WTC11 (cell line): ENCODE measurements at regions not wholly inside any gene's neighbourhood (a gene's known extent, or its start where the extent isn't known, plus 50 kb on each side); places are given as distances from the start of the nearest gene placed in this dataset.

ENCODE experiments used
- ATAC-seq: fragments of 200-7000 bp; cut with Tn5 transposase; 2 replicates; pipeline ENCODE4 v1.10.0; 2021; ENCODE audit warnings: mild to moderate bottlenecking, moderate library complexity
- CTCF ChIA-PET: fragments of 300-600 bp; sonication (Branson Sonifier 250); formaldehyde crosslinking; loops from one replicate; lab custom pipeline; 2021; ENCODE audit warnings: antibody characterized with exemption; lab: Charles Lee
- POLR2A ChIA-PET: fragments of 350-600 bp; sonication (Branson Sonifier 250); formaldehyde crosslinking; loops from one replicate; lab custom pipeline; 2021; ENCODE audit warnings: antibody characterized with exemption; lab: Charles Lee
- DNase-seq: peaks from one replicate; pipeline ENCODE4 v3.0.0; 2021; ENCODE audit warnings: low spot score
- H3K27ac Mint-ChIP-seq: 2 replicates; pipeline ENCODE4 v1.8.0; 2021; ENCODE audit warnings: mixed read lengths
- H3K27me3 Mint-ChIP-seq: 2 replicates; pipeline ENCODE4 v1.8.0; 2021; ENCODE audit warnings: low read depth, mild to moderate bottlenecking, moderate library complexity, mixed read lengths
- H3K36me3 Mint-ChIP-seq: 2 replicates; pipeline ENCODE4 v1.8.0; 2021; ENCODE audit warnings: mixed read lengths
- H3K4me1 Mint-ChIP-seq: 2 replicates; pipeline ENCODE4 v1.8.0; 2022; ENCODE audit warnings: mixed read lengths
- H3K4me3 Mint-ChIP-seq: 2 replicates; pipeline ENCODE4 v1.8.0; 2021; ENCODE audit warnings: mild to moderate bottlenecking, moderate library complexity, mixed read lengths
- H3K9me3 Mint-ChIP-seq: 2 replicates; pipeline ENCODE4 v1.8.0; 2021; ENCODE audit warnings: mixed read lengths
- FOXP4 ChIP-seq: sonication (generic); formaldehyde crosslinking; IDR thresholded peaks from 2 replicates; pipeline ENCODE4 v1.8.0; 2022; ENCODE audit warnings: mild to moderate bottlenecking, missing genetic modification reagents
- GRHL2 ChIP-seq: fragments of 250-450 bp; sonication (Bioruptor Pico); IDR thresholded peaks from 2 replicates; pipeline ENCODE4 v1.8.0; 2022; ENCODE audit warnings: mild to moderate bottlenecking, moderate library complexity; ENCODE audit not compliant: insufficient replicate concordance, severe bottlenecking
- JUN ChIP-seq: sonication (generic); formaldehyde crosslinking; IDR thresholded peaks from 2 replicates; pipeline ENCODE4 v1.8.0; 2023; ENCODE audit warnings: mild to moderate bottlenecking, missing genetic modification reagents
- PRRX2 ChIP-seq: fragments of 250-450 bp; sonication (Bioruptor Pico); IDR thresholded peaks from 2 replicates; pipeline ENCODE4 v1.8.0; 2021; ENCODE audit warnings: mild to moderate bottlenecking
- TP53 ChIP-seq: sonication (generic); formaldehyde crosslinking; IDR thresholded peaks from 2 replicates; pipeline ENCODE4 v1.8.1; 2023; ENCODE audit warnings: mild to moderate bottlenecking, missing genetic modification reagents
- ZBTB43 ChIP-seq: sonication (generic); formaldehyde crosslinking; IDR thresholded peaks from 2 replicates; pipeline ENCODE4 v1.8.1; 2023; ENCODE audit warnings: mild to moderate bottlenecking, missing genetic modification reagents
- TF ChIP-seq, protein P1 (sequence below): sonication (generic); formaldehyde crosslinking; IDR thresholded peaks from 2 replicates; pipeline ENCODE4 v1.8.1; 2022; ENCODE audit warnings: missing genetic modification reagents, borderline replicate concordance
- TF ChIP-seq, protein P2 (sequence below): fragments of 250-450 bp; sonication (Bioruptor Pico); IDR thresholded peaks from 2 replicates; pipeline ENCODE4 v1.9.0; 2021; ENCODE audit warnings: mild to moderate bottlenecking, borderline replicate concordance
- TF ChIP-seq, protein P3 (sequence below): fragments of 200-600 bp; IDR thresholded peaks from 2 replicates; pipeline ENCODE4 v1.8.0; 2022; ENCODE audit warnings: antibody characterized with exemption
- TF ChIP-seq, protein P4 (sequence below): sonication (generic); formaldehyde crosslinking; conservative IDR thresholded peaks from 2 replicates; pipeline ENCODE4 v1.8.1; 2023; ENCODE audit warnings: mild to moderate bottlenecking, low read depth, missing genetic modification reagents, moderate library complexity

DNA sequence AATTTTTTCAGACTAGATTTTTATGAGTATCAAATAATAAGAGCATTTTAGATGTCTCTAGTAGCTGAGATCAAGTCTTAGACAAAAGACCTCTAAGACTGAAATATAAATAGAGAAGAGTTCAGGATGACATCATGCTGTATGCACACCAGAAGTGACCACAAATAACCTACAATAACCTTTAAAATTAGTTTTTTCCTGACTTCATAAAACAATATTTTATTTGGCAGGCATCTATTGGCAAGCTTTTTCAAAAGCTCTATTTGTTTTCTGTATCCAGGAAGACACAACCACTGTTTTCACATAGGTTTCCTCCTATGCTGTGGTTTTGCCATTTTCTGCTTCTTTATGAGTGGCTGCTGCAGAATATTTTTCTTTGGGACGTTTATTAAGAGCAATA lies 359.1 kb downstream of the CRPPA start (continued):
- TF ChIP-seq, protein P1, sequence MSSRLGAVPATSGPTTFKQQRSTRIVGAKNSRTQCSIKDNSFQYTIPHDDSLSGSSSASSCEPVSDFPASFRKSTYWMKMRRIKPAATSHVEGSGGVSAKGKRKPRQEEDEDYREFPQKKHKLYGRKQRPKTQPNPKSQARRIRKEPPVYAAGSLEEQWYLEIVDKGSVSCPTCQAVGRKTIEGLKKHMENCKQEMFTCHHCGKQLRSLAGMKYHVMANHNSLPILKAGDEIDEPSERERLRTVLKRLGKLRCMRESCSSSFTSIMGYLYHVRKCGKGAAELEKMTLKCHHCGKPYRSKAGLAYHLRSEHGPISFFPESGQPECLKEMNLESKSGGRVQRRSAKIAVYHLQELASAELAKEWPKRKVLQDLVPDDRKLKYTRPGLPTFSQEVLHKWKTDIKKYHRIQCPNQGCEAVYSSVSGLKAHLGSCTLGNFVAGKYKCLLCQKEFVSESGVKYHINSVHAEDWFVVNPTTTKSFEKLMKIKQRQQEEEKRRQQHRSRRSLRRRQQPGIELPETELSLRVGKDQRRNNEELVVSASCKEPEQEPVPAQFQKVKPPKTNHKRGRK (CRISPR knock-in tag): no peak
- TF ChIP-seq TP53 (no peak), PRRX2 (CRISPR knock-in tag) (no peak), ZBTB43 (no peak)
- TF ChIP-seq, all 79 proteins: peak for 0

DNA sequence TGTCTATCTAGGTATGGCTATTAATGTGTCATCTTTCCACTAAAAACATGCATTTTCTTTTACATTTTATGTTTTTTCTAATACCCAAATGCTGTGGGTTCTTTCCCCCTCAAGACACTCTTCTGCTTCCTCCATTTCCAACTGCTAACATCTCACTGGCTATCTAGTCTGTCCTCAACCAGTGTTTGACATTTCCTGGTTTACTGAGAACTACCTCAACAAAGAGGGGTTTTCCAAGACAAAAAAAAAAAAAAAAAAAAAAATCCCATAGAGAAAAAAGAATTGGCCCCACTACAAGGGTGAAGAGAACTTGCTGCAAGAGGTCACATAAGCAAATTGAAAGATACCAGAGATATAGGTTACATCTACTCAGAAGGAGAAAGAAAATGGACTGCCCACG lies 359.7 kb downstream of the CRPPA start:
- ChIA-PET CTCF (no interaction called here), POLR2A (no interaction called here)
- H3K4me1 Mint-ChIP-seq: peaks cover 20% of the 10 kb centered on the region
- DNase-seq (no peak), ATAC-seq (no peak)
- H3K27ac Mint-ChIP-seq: no peak overlapping the region
- no peak overlapping the region for H3K4me3 Mint-ChIP-seq
- H3K27me3 Mint-ChIP-seq: peaks cover 11% of the 10 kb centered on the region
- TF ChIP-seq, protein P2, sequence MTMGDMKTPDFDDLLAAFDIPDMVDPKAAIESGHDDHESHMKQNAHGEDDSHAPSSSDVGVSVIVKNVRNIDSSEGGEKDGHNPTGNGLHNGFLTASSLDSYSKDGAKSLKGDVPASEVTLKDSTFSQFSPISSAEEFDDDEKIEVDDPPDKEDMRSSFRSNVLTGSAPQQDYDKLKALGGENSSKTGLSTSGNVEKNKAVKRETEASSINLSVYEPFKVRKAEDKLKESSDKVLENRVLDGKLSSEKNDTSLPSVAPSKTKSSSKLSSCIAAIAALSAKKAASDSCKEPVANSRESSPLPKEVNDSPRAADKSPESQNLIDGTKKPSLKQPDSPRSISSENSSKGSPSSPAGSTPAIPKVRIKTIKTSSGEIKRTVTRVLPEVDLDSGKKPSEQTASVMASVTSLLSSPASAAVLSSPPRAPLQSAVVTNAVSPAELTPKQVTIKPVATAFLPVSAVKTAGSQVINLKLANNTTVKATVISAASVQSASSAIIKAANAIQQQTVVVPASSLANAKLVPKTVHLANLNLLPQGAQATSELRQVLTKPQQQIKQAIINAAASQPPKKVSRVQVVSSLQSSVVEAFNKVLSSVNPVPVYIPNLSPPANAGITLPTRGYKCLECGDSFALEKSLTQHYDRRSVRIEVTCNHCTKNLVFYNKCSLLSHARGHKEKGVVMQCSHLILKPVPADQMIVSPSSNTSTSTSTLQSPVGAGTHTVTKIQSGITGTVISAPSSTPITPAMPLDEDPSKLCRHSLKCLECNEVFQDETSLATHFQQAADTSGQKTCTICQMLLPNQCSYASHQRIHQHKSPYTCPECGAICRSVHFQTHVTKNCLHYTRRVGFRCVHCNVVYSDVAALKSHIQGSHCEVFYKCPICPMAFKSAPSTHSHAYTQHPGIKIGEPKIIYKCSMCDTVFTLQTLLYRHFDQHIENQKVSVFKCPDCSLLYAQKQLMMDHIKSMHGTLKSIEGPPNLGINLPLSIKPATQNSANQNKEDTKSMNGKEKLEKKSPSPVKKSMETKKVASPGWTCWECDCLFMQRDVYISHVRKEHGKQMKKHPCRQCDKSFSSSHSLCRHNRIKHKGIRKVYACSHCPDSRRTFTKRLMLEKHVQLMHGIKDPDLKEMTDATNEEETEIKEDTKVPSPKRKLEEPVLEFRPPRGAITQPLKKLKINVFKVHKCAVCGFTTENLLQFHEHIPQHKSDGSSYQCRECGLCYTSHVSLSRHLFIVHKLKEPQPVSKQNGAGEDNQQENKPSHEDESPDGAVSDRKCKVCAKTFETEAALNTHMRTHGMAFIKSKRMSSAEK (CRISPR knock-in tag): no peak
- no peak for TF ChIP-seq GRHL2 (CRISPR knock-in tag)
- TF ChIP-seq, protein P3, sequence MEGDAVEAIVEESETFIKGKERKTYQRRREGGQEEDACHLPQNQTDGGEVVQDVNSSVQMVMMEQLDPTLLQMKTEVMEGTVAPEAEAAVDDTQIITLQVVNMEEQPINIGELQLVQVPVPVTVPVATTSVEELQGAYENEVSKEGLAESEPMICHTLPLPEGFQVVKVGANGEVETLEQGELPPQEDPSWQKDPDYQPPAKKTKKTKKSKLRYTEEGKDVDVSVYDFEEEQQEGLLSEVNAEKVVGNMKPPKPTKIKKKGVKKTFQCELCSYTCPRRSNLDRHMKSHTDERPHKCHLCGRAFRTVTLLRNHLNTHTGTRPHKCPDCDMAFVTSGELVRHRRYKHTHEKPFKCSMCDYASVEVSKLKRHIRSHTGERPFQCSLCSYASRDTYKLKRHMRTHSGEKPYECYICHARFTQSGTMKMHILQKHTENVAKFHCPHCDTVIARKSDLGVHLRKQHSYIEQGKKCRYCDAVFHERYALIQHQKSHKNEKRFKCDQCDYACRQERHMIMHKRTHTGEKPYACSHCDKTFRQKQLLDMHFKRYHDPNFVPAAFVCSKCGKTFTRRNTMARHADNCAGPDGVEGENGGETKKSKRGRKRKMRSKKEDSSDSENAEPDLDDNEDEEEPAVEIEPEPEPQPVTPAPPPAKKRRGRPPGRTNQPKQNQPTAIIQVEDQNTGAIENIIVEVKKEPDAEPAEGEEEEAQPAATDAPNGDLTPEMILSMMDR: no peak
- no peak for TF ChIP-seq ZBTB43
- no peak for TF ChIP-seq FOXP4 (CRISPR knock-in tag)
- no peaks in the 10 kb centered on the region for H3K9me3 Mint-ChIP-seq
- no peaks in the 10 kb centered on the region for H3K36me3 Mint-ChIP-seq

- DNase-seq: no peak
- Mint-ChIP-seq H3K27ac (no peak overlapping the region), H3K27me3 (peaks cover 6% of the 10 kb centered on the region), H3K9me3 (no peaks in the 10 kb centered on the region), H3K36me3 (no peaks in the 10 kb centered on the region), H3K4me1 (peaks cover 16% of the 10 kb centered on the region), H3K4me3 (no peak overlapping the region)
- ChIA-PET CTCF (no interaction called here), POLR2A (no interaction called here)
- no peak for ATAC-seq
- TF ChIP-seq, protein P4, sequence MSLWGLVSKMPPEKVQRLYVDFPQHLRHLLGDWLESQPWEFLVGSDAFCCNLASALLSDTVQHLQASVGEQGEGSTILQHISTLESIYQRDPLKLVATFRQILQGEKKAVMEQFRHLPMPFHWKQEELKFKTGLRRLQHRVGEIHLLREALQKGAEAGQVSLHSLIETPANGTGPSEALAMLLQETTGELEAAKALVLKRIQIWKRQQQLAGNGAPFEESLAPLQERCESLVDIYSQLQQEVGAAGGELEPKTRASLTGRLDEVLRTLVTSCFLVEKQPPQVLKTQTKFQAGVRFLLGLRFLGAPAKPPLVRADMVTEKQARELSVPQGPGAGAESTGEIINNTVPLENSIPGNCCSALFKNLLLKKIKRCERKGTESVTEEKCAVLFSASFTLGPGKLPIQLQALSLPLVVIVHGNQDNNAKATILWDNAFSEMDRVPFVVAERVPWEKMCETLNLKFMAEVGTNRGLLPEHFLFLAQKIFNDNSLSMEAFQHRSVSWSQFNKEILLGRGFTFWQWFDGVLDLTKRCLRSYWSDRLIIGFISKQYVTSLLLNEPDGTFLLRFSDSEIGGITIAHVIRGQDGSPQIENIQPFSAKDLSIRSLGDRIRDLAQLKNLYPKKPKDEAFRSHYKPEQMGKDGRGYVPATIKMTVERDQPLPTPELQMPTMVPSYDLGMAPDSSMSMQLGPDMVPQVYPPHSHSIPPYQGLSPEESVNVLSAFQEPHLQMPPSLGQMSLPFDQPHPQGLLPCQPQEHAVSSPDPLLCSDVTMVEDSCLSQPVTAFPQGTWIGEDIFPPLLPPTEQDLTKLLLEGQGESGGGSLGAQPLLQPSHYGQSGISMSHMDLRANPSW (CRISPR knock-in tag): no peak
- no peak for TF ChIP-seq JUN (CRISPR knock-in tag)
Measured at GRCh38 chr7:16061011-16061410, 360.3 kb downstream of the CRPPA start.
